Glutamatergic neuron (in vitro differentiated cells): ENCODE measurements at regions not wholly inside any gene's neighbourhood (a gene's known extent, or its start where the extent isn't known, plus 50 kb on each side); places are given as distances from the start of the nearest gene placed in this dataset.

Experiments
- DNase-seq: peaks from one replicate; pipeline ENCODE4 v3.0.0; 2022
- H3K27ac Mint-ChIP-seq: one replicate; pipeline ENCODE4 v1.8.0; 2020; ENCODE audit warnings: mild to moderate bottlenecking, mixed read lengths, inconsistent platforms; ENCODE audit not compliant: unreplicated experiment
- H3K27me3 Mint-ChIP-seq: one replicate; pipeline ENCODE4 v1.8.0; 2020; ENCODE audit warnings: mild to moderate bottlenecking, moderate library complexity, mixed read lengths, inconsistent platforms; ENCODE audit not compliant: unreplicated experiment
- H3K36me3 Mint-ChIP-seq: one replicate; pipeline ENCODE4 v1.8.0; 2020; ENCODE audit warnings: mild to moderate bottlenecking, mixed read lengths, inconsistent platforms; ENCODE audit not compliant: unreplicated experiment
- H3K4me1 Mint-ChIP-seq: one replicate; pipeline ENCODE4 v1.8.0; 2020; ENCODE audit warnings: mild to moderate bottlenecking, low read depth, mixed read lengths, inconsistent platforms; ENCODE audit not compliant: unreplicated experiment
- H3K4me3 Mint-ChIP-seq: one replicate; pipeline ENCODE4 v1.8.0; 2020; ENCODE audit warnings: mild to moderate bottlenecking, mixed read lengths, inconsistent platforms; ENCODE audit not compliant: unreplicated experiment
- H3K9me3 Mint-ChIP-seq: one replicate; pipeline ENCODE4 v1.8.0; 2020; ENCODE audit warnings: mild to moderate bottlenecking, moderate library complexity, mixed read lengths, inconsistent platforms; ENCODE audit not compliant: unreplicated experiment
- CTCF ChIP-seq: fragments of 200-600 bp; sonication (generic); IDR thresholded peaks from one replicate; pipeline ENCODE4 v1.5.0; 2021; ENCODE audit not compliant: partially characterized antibody, unreplicated experiment

DNA sequence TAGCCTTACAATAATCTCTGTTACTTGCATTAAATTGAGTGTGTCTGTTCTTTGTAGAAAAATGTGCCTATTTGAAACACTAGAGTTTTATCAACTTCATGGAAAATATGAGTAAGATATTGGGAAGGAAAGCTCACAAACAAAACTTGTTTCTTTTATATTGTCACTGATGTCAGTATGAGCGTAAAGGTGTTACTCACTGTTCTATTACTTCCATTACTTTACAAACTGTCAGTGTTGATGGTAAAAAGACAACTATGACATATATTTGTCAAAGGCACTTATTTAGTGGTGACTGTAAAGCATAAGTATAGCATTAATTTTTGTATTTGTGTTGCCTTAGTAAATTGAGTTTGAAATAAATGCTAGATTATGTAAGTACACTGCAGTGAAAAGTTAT is 193.7 kb upstream of the FLRT2 start:
- Mint-ChIP-seq H3K36me3 (no peaks in the 10 kb centered on the region), H3K27me3 (no peaks in the 10 kb centered on the region), H3K27ac (no peak overlapping the region), H3K4me1 (no peaks in the 10 kb centered on the region), H3K4me3 (no peak overlapping the region), H3K9me3 (no peaks in the 10 kb centered on the region)
- no peak for DNase-seq
- no peak for TF ChIP-seq CTCF

GRCh38 chr14:85336817-85337216 is 193.1 kb upstream of the FLRT2 start:
- Mint-ChIP-seq H3K9me3 (no peaks in the 10 kb centered on the region), H3K27me3 (no peaks in the 10 kb centered on the region), H3K36me3 (no peaks in the 10 kb centered on the region), H3K4me1 (no peaks in the 10 kb centered on the region), H3K4me3 (no peak overlapping the region), H3K27ac (no peak overlapping the region)
- DNase-seq: no peak
- TF ChIP-seq CTCF: no peak

DNA sequence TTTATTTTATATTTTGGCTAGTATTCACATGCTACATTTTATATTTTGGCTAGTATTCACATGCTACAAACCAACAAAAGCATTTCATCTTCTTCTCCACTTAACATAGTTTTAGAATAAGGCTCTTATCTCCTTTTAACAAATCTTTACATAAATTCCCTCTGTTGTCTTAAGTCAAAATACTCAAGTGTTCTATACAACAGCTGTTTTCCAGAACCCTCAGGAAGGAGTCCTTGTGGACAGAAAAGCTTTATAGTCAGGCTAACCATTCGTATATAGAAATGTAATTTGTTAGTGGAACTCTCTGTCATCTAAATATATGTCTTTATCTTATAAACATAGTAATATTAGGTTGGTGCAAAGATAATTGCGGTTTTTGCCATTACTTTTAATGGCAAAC is 191.0 kb upstream of the FLRT2 start:
- DNase-seq: no peak
- no peak for TF ChIP-seq CTCF
- no peaks in the 10 kb centered on the region for H3K9me3 Mint-ChIP-seq
- no peaks in the 10 kb centered on the region for H3K36me3 Mint-ChIP-seq
- H3K4me3 Mint-ChIP-seq: no peak overlapping the region
- H3K27ac Mint-ChIP-seq: no peak overlapping the region
- peaks cover 2% of the 10 kb centered on the region for H3K4me1 Mint-ChIP-seq
- no peaks in the 10 kb centered on the region for H3K27me3 Mint-ChIP-seq

DNA sequence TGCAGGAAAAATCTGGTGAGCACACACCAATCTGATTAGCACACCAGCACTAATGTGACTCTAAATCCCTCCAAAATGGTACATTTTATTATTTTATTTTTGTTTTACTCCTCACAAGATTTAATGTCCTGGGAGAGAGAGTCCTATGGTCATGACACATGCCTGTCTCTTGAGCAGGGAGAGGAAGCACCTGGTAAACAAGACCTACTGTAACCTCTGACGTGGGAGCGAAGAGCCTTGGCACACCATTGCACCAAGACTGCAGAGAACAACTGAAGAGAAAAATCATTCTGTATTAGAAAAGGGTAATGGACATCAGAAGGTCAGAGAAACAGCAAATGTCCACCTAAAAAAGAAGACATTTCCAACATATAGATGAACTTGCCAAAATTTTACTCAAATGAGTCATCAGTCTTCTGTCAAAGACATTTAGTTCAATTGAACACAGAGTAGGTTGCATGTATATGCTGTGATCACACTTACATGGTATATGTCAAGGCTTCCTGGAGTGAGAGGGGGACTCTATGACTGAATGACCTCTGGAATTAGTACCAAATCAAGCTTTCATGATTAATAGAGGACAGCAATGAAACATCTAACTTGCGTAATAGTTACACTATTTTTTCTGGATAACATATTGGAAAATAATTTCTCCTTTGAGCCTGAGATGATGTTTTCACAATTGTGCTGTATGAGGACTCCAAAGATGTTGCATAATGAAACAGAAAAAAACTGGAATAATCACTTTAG is 186.9 kb upstream of the FLRT2 start:
- Mint-ChIP-seq H3K27me3 (no peaks in the 10 kb centered on the region), H3K9me3 (no peaks in the 10 kb centered on the region), H3K36me3 (peaks cover 5% of the 10 kb centered on the region), H3K4me1 (peaks cover 6% of the 10 kb centered on the region), H3K27ac (no peak overlapping the region), H3K4me3 (no peak overlapping the region)
- DNase-seq: no peak
- no peak for TF ChIP-seq CTCF

DNA sequence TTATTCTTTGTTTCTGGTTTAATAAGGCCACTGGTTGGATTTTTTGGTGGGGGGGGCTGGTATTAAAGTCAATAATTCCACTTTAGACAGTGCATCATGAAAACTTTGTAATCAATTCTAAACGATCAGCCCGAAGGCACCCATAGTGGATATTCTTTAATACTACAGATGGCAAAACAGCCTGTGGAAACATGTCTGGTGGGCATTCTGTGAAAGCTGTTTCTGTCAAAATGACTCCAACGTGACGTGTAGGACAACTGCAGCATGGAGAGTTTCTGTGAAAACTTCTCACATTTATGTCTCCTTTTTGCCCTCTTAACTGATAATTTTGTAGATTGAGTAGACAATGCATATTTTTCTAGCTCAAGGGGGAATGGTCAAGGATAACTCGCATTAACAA is 185.8 kb upstream of the FLRT2 start:
- H3K36me3 Mint-ChIP-seq: peaks cover 5% of the 10 kb centered on the region
- TF ChIP-seq CTCF: no peak
- H3K4me1 Mint-ChIP-seq: peaks cover 6% of the 10 kb centered on the region

More for the DNA sequence above, 185.8 kb upstream of the FLRT2 start:
- no peak overlapping the region for H3K4me3 Mint-ChIP-seq
- H3K27ac Mint-ChIP-seq: no peak overlapping the region
- no peak for DNase-seq
- no peaks in the 10 kb centered on the region for H3K27me3 Mint-ChIP-seq
- no peaks in the 10 kb centered on the region for H3K9me3 Mint-ChIP-seq
